Tibial nerve (tissue), 4 donors: ENCODE measurements at regions not wholly inside any gene's neighbourhood (a gene's known extent, or its start where the extent isn't known, plus 50 kb on each side); places are given as distances from the start of the nearest gene placed in this dataset.

Experiments
- CTCF ChIP-seq, 5 experiments: fragments of 200-600 bp in 3 of 5; fragments of 450-650 bp in 2 of 5; sonication (generic) in 3 of 5; IDR thresholded peaks; one replicate each; pipeline ENCODE4 v1.5.1; 2016 to 2019; ENCODE audit warnings: antibody characterized with exemption in 5 of 5, mild to moderate bottlenecking in 3 of 5, moderate library complexity in 2 of 5
- EP300 ChIP-seq, 2 donors: sonication (generic); formaldehyde crosslinking; IDR thresholded peaks; one replicate each; pipeline ENCODE4 v1.6.1; 2017; ENCODE audit warnings: antibody characterized with exemption in 2 of 2, mild to moderate bottlenecking in 1 of 2

- TF ChIP-seq CTCF (IDR thresholded peaks at IDR 0.05) (no peak), EP300 (IDR thresholded peaks at IDR 0.05) (no peak)
Measured at GRCh38 chr1:90402893-90403849, 313.9 kb downstream of the BARHL2 start.
